Left lobe of liver (tissue), 2 donors: ENCODE measurements at regions not wholly inside any gene's neighbourhood (a gene's known extent, or its start where the extent isn't known, plus 50 kb on each side); places are given as distances from the start of the nearest gene placed in this dataset.

Source experiments
- ATAC-seq: fragments of 200-7000 bp; cut with Tn5 transposase; one replicate; pipeline ENCODE4 v1.9.1; 2020; ENCODE audit warnings: mild to moderate bottlenecking, moderate library complexity
- DNase-seq: peaks from one replicate; pipeline ENCODE4 v3.0.0-alpha.2; 2020; ENCODE audit warnings: low spot score
- donor health status: DM: no; HTN: no; CAD: no; lungs with moderate emphysema.
- donor health status: DM: no; HTN: yes; CAD: no.

GRCh38 chr22:48336339-48337060 is 1491.2 kb downstream of the BRD1 start:
- ATAC-seq (no peak), DNase-seq (no peak)

- no peak for DNase-seq
Measured at GRCh38 chr22:48335442-48336139, 1492.1 kb downstream of the BRD1 start.

GRCh38 chr22:48334971-48335370 is 1492.7 kb downstream of the BRD1 start:
- no peak for DNase-seq

More at GRCh38 chr22:48335442-48336139, 1492.1 kb downstream of the BRD1 start:
- ATAC-seq: no peak

GRCh38 chr22:48333816-48334735 is 1493.6 kb downstream of the BRD1 start:
- DNase-seq (no peak), ATAC-seq (no peak)

More at GRCh38 chr22:48334971-48335370, 1492.7 kb downstream of the BRD1 start:
- ATAC-seq: no peak

GRCh38 chr22:48333323-48333763 is 1494.3 kb downstream of the BRD1 start:
- no peak for ATAC-seq
- DNase-seq: no peak

- ATAC-seq (no peak), DNase-seq (no peak)
Measured at GRCh38 chr22:48332438-48333322, 1495.0 kb downstream of the BRD1 start.

GRCh38 chr22:48331691-48332220 is 1495.9 kb downstream of the BRD1 start:
- no peak for DNase-seq
- ATAC-seq: no peak

GRCh38 chr22:48331266-48331665 is 1496.4 kb downstream of the BRD1 start:
- DNase-seq: no peak
- no peak for ATAC-seq

GRCh38 chr22:48327721-48328120 is 1500.0 kb downstream of the BRD1 start:
- no peak for DNase-seq
- ATAC-seq: no peak

GRCh38 chr22:48323746-48324145 is 1503.9 kb downstream of the BRD1 start:
- ATAC-seq (no peak), DNase-seq (no peak)

GRCh38 chr22:48322907-48323306 is 1504.8 kb downstream of the BRD1 start:
- ATAC-seq: no peak
- DNase-seq: no peak

GRCh38 chr22:48321986-48322545 is 1505.6 kb downstream of the BRD1 start:
- no peak for DNase-seq

GRCh38 chr22:48320683-48321451 is 1506.8 kb downstream of the BRD1 start:
- no peak for ATAC-seq
- DNase-seq: no peak

More at GRCh38 chr22:48321986-48322545, 1505.6 kb downstream of the BRD1 start:
- ATAC-seq: no peak

- ATAC-seq (no peak), DNase-seq (no peak)
Measured at GRCh38 chr22:48320048-48320682, 1507.5 kb downstream of the BRD1 start.

- DNase-seq (no peak), ATAC-seq (no peak)
Measured at GRCh38 chr22:48319321-48320047, 1508.2 kb downstream of the BRD1 start.

- DNase-seq (no peak), ATAC-seq (no peak)
Measured at GRCh38 chr22:48318575-48319320, 1508.9 kb downstream of the BRD1 start.

- no peak for DNase-seq
Measured at GRCh38 chr22:48318173-48318572, 1509.5 kb downstream of the BRD1 start.

More at GRCh38 chr22:48318173-48318572, 1509.5 kb downstream of the BRD1 start:
- no peak for ATAC-seq
